SK-N-SH treated with all-trans-retinoic acid at 6 μM for 48 hours (cell line): ENCODE measurements at regions not wholly inside any gene's neighbourhood (a gene's known extent, or its start where the extent isn't known, plus 50 kb on each side); places are given as distances from the start of the nearest gene placed in this dataset.

Experiments
- ATAC-seq: fragments of 200-7000 bp; cut with Tn5 transposase; 3 replicates; pipeline ENCODE4 v1.9.1; 2020; ENCODE audit warnings: mild to moderate bottlenecking, moderate library complexity
- ARNTL ChIP-seq: fragments of 450-650 bp; formaldehyde crosslinking; IDR thresholded peaks from 2 replicates; pipeline ENCODE4 v1.5.0; 2020; ENCODE audit warnings: low read depth, mild to moderate bottlenecking, moderate library complexity, borderline replicate concordance
- BACH2 ChIP-seq: fragments of 250-450 bp; sonication (Bioruptor Pico); IDR thresholded peaks from 2 replicates; pipeline ENCODE4 v1.9.0; 2021; ENCODE audit warnings: mild to moderate bottlenecking, borderline replicate concordance
- CSDC2 ChIP-seq: fragments of 250-450 bp; sonication (Bioruptor Pico); IDR thresholded peaks from 2 replicates; pipeline ENCODE4 v1.5.0; 2020; ENCODE audit warnings: mild to moderate bottlenecking, moderate library complexity
- CSRNP3 ChIP-seq: fragments of 250-450 bp; sonication (Bioruptor Pico); IDR thresholded peaks from 2 replicates; pipeline ENCODE4 v1.5.1; 2021; ENCODE audit warnings: mild to moderate bottlenecking, moderate library complexity
- ESRRG ChIP-seq: fragments of 250-450 bp; sonication (Bioruptor Pico); IDR thresholded peaks from 2 replicates; pipeline ENCODE4 v1.6.1; 2021; ENCODE audit warnings: mild to moderate bottlenecking
- OSR1 ChIP-seq: fragments of 250-450 bp; sonication (Bioruptor Pico); IDR thresholded peaks from 2 replicates; pipeline ENCODE4 v1.8.0; 2022; ENCODE audit warnings: moderate library complexity, mild to moderate bottlenecking, inconsistent platforms
- PATZ1 ChIP-seq: fragments of 250-450 bp; sonication (Bioruptor Pico); IDR thresholded peaks from 2 replicates; pipeline ENCODE4 v1.8.0; 2020; ENCODE audit warnings: mild to moderate bottlenecking, moderate library complexity, borderline replicate concordance
- POU6F1 ChIP-seq: fragments of 250-450 bp; sonication (Bioruptor Pico); IDR thresholded peaks from 2 replicates; pipeline ENCODE4 v1.8.0; 2021; ENCODE audit warnings: low read depth, mild to moderate bottlenecking, moderate library complexity, borderline replicate concordance
- PPARA ChIP-seq: fragments of 250-450 bp; sonication (Bioruptor Pico); IDR thresholded peaks from 2 replicates; pipeline ENCODE4 v1.5.0; 2020; ENCODE audit warnings: mild to moderate bottlenecking, borderline replicate concordance
- RARB ChIP-seq: fragments of 250-450 bp; sonication (Bioruptor Pico); IDR thresholded peaks from 2 replicates; pipeline ENCODE4 v1.8.0; 2021; ENCODE audit warnings: mild to moderate bottlenecking, moderate library complexity
- TCF4 ChIP-seq: fragments of 250-450 bp; sonication (Bioruptor Pico); IDR thresholded peaks from 2 replicates; pipeline ENCODE4 v1.8.0; 2021; ENCODE audit warnings: mild to moderate bottlenecking, moderate library complexity, borderline replicate concordance
- TSHZ2 ChIP-seq: fragments of 250-450 bp; sonication (Bioruptor Pico); IDR thresholded peaks from 2 replicates; pipeline ENCODE4 v1.5.0; 2020; ENCODE audit warnings: mild to moderate bottlenecking, moderate library complexity
- ZC3H10 ChIP-seq: fragments of 250-450 bp; sonication (Bioruptor Pico); IDR thresholded peaks from 2 replicates; pipeline ENCODE4 v1.5.1; 2021; ENCODE audit warnings: mild to moderate bottlenecking, moderate library complexity
- ZFP3 ChIP-seq: fragments of 250-450 bp; sonication (Bioruptor Pico); IDR thresholded peaks from 2 replicates; pipeline ENCODE4 v1.5.0; 2020; ENCODE audit warnings: mild to moderate bottlenecking, moderate library complexity
- ZFP30 ChIP-seq: fragments of 450-650 bp; formaldehyde crosslinking; IDR thresholded peaks from 2 replicates; pipeline ENCODE4 v1.5.0; 2022; ENCODE audit warnings: mild to moderate bottlenecking, moderate library complexity
- ZNF565 ChIP-seq: fragments of 450-650 bp; formaldehyde crosslinking; conservative IDR thresholded peaks from 2 replicates; pipeline ENCODE4 v1.5.0; 2020; ENCODE audit warnings: low read depth, mild to moderate bottlenecking, moderate library complexity
- ZNF70 ChIP-seq: fragments of 450-650 bp; formaldehyde crosslinking; IDR thresholded peaks from 2 replicates; pipeline ENCODE4 v1.5.0; 2020; ENCODE audit warnings: mild to moderate bottlenecking, moderate library complexity
- ZNF8 ChIP-seq: fragments of 450-650 bp; formaldehyde crosslinking; IDR thresholded peaks from 2 replicates; pipeline ENCODE4 v1.5.0; 2020; ENCODE audit warnings: mild to moderate bottlenecking, moderate library complexity

- TF ChIP-seq ZNF70 (CRISPR knock-in tag) (no peak), ZC3H10 (CRISPR knock-in tag) (no peak), TSHZ2 (CRISPR knock-in tag) (no peak), RARB (no peak), ZNF565 (CRISPR knock-in tag) (no peak), POU6F1 (no peak), PPARA (no peak), TCF4 (CRISPR knock-in tag) (no peak), CSDC2 (CRISPR knock-in tag) (no peak), OSR1 (CRISPR knock-in tag) (no peak)
- no peak for ATAC-seq
Measured at GRCh38 chr2:35463805-35464596, 891.6 kb upstream of the CRIM1 start.

- no peak for TF ChIP-seq PPARA
- no peak for TF ChIP-seq ESRRG (CRISPR knock-in tag)
- TF ChIP-seq ZFP30 (CRISPR knock-in tag) = no peak
- no peak for ATAC-seq
Measured at GRCh38 chr2:35462226-35462998, 893.2 kb upstream of the CRIM1 start.

- no peak for TF ChIP-seq RARB
- TF ChIP-seq ZFP3 (CRISPR knock-in tag) = no peak
- no peak for TF ChIP-seq OSR1 (CRISPR knock-in tag)
- TF ChIP-seq TSHZ2 (CRISPR knock-in tag) = no peak
- no peak for TF ChIP-seq PATZ1 (CRISPR knock-in tag)
- no peak for TF ChIP-seq PPARA
- no peak for TF ChIP-seq CSDC2 (CRISPR knock-in tag)
- no peak for TF ChIP-seq ZNF565 (CRISPR knock-in tag)
- no peak for TF ChIP-seq BACH2
- no peak for TF ChIP-seq ZNF70 (CRISPR knock-in tag)
- no peak for TF ChIP-seq ARNTL (CRISPR knock-in tag)
- no peak for TF ChIP-seq ZNF8 (CRISPR knock-in tag)
- no peak for TF ChIP-seq ZFP30 (CRISPR knock-in tag)
- no peak for TF ChIP-seq ZC3H10 (CRISPR knock-in tag)
- TF ChIP-seq CSRNP3 (CRISPR knock-in tag) = no peak
- ATAC-seq = no peak
Measured at GRCh38 chr2:35461406-35461805, 894.2 kb upstream of the CRIM1 start.
